ENCODE measurements at regions not wholly inside any gene's neighbourhood (a gene's known extent, or its start where the extent isn't known, plus 50 kb on each side); places are given as distances from the start of the nearest gene placed in this dataset.

DNA sequence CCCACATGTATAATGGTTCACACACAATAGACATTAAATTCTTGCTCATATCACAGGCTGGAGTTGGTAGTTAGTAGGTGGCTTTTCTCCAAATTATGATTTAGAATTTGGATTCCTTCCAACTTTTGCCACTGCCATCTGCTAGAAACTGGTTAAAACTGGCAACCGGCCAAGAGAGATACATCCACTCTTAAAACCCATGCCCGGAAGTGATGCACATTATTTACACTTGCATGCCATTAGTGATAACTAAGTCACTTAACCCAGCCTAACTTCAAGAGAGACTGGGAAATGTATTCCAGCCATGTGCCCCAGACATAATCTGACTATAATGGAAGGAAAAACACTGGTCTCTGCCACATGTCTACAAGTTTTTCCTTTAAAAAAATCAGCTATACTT is 395.7 kb upstream of the SEMA6A start:
- intact Hi-C loops (cut with micrococcal nuclease) (no loop called here), dilution Hi-C loops (cut with MboI; ENCODE audit: extremely low pct_ligation_motif_present, low sequenced_read_pairs) (no loop called here)
- Histone ChIP-seq H2AFZ (ENCODE audit: low read depth, low read length) (no peak overlapping the region), H3K27ac (ENCODE audit: insufficient read depth, low read depth, low read length) (no peak overlapping the region), H3K4me2 (ENCODE audit: insufficient read depth, low read length) (no peak overlapping the region), H3K9ac (replicated peaks; ENCODE audit: extremely low read depth, insufficient read depth, low read length) (no peak overlapping the region), H3K4me1 (ENCODE audit: control insufficient read depth, extremely low read depth, insufficient read depth, low read length) (no peaks in the 10 kb centered on the region), H3K79me2 (ENCODE audit: control insufficient read depth, insufficient read depth, low read length) (no peaks in the 10 kb centered on the region), H4K20me1 (replicated peaks; ENCODE audit: control insufficient read depth, extremely low read depth, insufficient read depth, low read length) (no peaks in the 10 kb centered on the region), H3K9me1 (replicated peaks; ENCODE audit: control insufficient read depth, extremely low read depth, insufficient read depth, low read length) (no peaks in the 10 kb centered on the region), H3K36me3 (ENCODE audit: control insufficient read depth in 2 of 2, extremely low read depth in 1 of 2, insufficient read depth in 2 of 2, low read length in 2 of 2) (no peaks in the 10 kb centered on the region), H3K9me3 (replicated peaks; ENCODE audit: control insufficient read depth, insufficient read depth, low read length) (no peaks in the 10 kb centered on the region), H3K27me3 (ENCODE audit: control insufficient read depth in 2 of 2, insufficient read depth in 2 of 2, low read length in 2 of 2) (no peaks in the 10 kb centered on the region), H3K4me3 (replicated peaks in 1 of 3; ENCODE audit: insufficient read depth in 1 of 3, low read depth in 1 of 3, low read length in 3 of 3) (no peak overlapping the region)
- DNase-seq (ENCODE audit: low read depth, low spot score), result no peak
- no peak for TF ChIP-seq FOS (IDR thresholded peaks at IDR 0.05; ENCODE audit: borderline replicate concordance, insufficient read depth, low read length)
- TF ChIP-seq JUN (IDR thresholded peaks at IDR 0.05; ENCODE audit: borderline replicate concordance, insufficient read depth, insufficient read length, low read depth), result no peak
- TF ChIP-seq MAX (IDR thresholded peaks at IDR 0.05; ENCODE audit: insufficient read depth, insufficient read length), result no peak
- TF ChIP-seq POLR2A (IDR thresholded peaks at IDR 0.05; ENCODE audit: low read depth, low read length), result no peak
- TF ChIP-seq, protein P1, sequence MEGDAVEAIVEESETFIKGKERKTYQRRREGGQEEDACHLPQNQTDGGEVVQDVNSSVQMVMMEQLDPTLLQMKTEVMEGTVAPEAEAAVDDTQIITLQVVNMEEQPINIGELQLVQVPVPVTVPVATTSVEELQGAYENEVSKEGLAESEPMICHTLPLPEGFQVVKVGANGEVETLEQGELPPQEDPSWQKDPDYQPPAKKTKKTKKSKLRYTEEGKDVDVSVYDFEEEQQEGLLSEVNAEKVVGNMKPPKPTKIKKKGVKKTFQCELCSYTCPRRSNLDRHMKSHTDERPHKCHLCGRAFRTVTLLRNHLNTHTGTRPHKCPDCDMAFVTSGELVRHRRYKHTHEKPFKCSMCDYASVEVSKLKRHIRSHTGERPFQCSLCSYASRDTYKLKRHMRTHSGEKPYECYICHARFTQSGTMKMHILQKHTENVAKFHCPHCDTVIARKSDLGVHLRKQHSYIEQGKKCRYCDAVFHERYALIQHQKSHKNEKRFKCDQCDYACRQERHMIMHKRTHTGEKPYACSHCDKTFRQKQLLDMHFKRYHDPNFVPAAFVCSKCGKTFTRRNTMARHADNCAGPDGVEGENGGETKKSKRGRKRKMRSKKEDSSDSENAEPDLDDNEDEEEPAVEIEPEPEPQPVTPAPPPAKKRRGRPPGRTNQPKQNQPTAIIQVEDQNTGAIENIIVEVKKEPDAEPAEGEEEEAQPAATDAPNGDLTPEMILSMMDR (IDR thresholded peaks at IDR 0.05; ENCODE audit: extremely low read depth in 1 of 2, insufficient read depth in 1 of 2, low read depth in 1 of 2, low read length in 2 of 2), result no peak
- TF ChIP-seq MYC (IDR thresholded peaks at IDR 0.05; ENCODE audit: low read depth, low read length), result no peak
- TF ChIP-seq GATA2 (IDR thresholded peaks at IDR 0.05; ENCODE audit: insufficient read depth, insufficient read length, low read depth, low read length), result no peak
- ChIA-PET CTCF (no interaction called here), POLR2A (no interaction called here)
- no peak for FAIRE-seq
- BruUV-seq (replicated peaks), result no TSS peak

- ChIA-PET CTCF (no interaction called here), POLR2A (no interaction called here)
- no TSS peak for BruUV-seq (replicated peaks)
- H3K4me1 ChIP-seq (ENCODE audit: control insufficient read depth, extremely low read depth, insufficient read depth, low read length), result no peaks in the 10 kb centered on the region
- H3K27ac ChIP-seq (ENCODE audit: insufficient read depth, low read depth, low read length), result no peak overlapping the region
- H3K9me3 ChIP-seq (replicated peaks; ENCODE audit: control insufficient read depth, insufficient read depth, low read length), result no peaks in the 10 kb centered on the region
- H3K36me3 ChIP-seq (ENCODE audit: control insufficient read depth in 2 of 2, extremely low read depth in 1 of 2, insufficient read depth in 2 of 2, low read length in 2 of 2), result no peaks in the 10 kb centered on the region
- H3K9me1 ChIP-seq (replicated peaks; ENCODE audit: control insufficient read depth, extremely low read depth, insufficient read depth, low read length), result no peaks in the 10 kb centered on the region
- H3K27me3 ChIP-seq (ENCODE audit: control insufficient read depth in 2 of 2, insufficient read depth in 2 of 2, low read length in 2 of 2), result no peaks in the 10 kb centered on the region
- TF ChIP-seq MAX (IDR thresholded peaks at IDR 0.05; ENCODE audit: insufficient read depth, insufficient read length), result no peak
- no peak for TF ChIP-seq FOS (IDR thresholded peaks at IDR 0.05; ENCODE audit: borderline replicate concordance, insufficient read depth, low read length)
- TF ChIP-seq EZH2 (IDR thresholded peaks at IDR 0.05; ENCODE audit: borderline replicate concordance, low read depth, low read length, severe bottlenecking), result no peak
- no peak for TF ChIP-seq MYC (IDR thresholded peaks at IDR 0.05; ENCODE audit: low read depth, low read length)
- no peak for TF ChIP-seq GATA2 (IDR thresholded peaks at IDR 0.05; ENCODE audit: insufficient read depth, insufficient read length, low read depth, low read length)
- no peak for TF ChIP-seq POLR2A (IDR thresholded peaks at IDR 0.05; ENCODE audit: low read depth, low read length)
- TF ChIP-seq JUN (IDR thresholded peaks at IDR 0.05; ENCODE audit: borderline replicate concordance, insufficient read depth, insufficient read length, low read depth), result no peak
- TF ChIP-seq, protein P1 (IDR thresholded peaks at IDR 0.05; ENCODE audit: extremely low read depth in 1 of 2, insufficient read depth in 1 of 2, low read depth in 1 of 2, low read length in 2 of 2), result no peak
- dilution Hi-C loops (cut with MboI; ENCODE audit: extremely low pct_ligation_motif_present, low sequenced_read_pairs), result no loop called here
- H3K4me2 ChIP-seq (ENCODE audit: insufficient read depth, low read length), result no peak overlapping the region
- H4K20me1 ChIP-seq (replicated peaks; ENCODE audit: control insufficient read depth, extremely low read depth, insufficient read depth, low read length), result no peaks in the 10 kb centered on the region
- H3K79me2 ChIP-seq (ENCODE audit: control insufficient read depth, insufficient read depth, low read length), result no peaks in the 10 kb centered on the region
- no peak overlapping the region for H3K9ac ChIP-seq (replicated peaks; ENCODE audit: extremely low read depth, insufficient read depth, low read length)
- H2AFZ ChIP-seq (ENCODE audit: low read depth, low read length), result no peak overlapping the region
- intact Hi-C loops (cut with micrococcal nuclease), result no loop called here
- no peak overlapping the region for H3K4me3 ChIP-seq (replicated peaks in 1 of 3; ENCODE audit: insufficient read depth in 1 of 3, low read depth in 1 of 3, low read length in 3 of 3)
- FAIRE-seq (no peak), DNase-seq (ENCODE audit: low read depth, low spot score) (no peak)
These were observed 389.8 kb upstream of the SEMA6A start for GRCh38 chr5:116964438-116964837.
